HCT116 (cell line): ENCODE measurements at regions not wholly inside any gene's neighbourhood (a gene's known extent, or its start where the extent isn't known, plus 50 kb on each side); places are given as distances from the start of the nearest gene placed in this dataset.

Experiments used
- ATAC-seq: fragments of 200-7000 bp; cut with Tn5 transposase; 2 replicates; pipeline ENCODE4 v1.9.1; 2020; ENCODE audit warnings: mild to moderate bottlenecking, moderate library complexity
- BruUV-seq: library from RNA; stranded (reverse); fragments of 400-500 nt; replicated peaks from 2 replicates; lab custom pipeline; 2021; lab: Mats Ljungman, UMichigan
- CTCF ChIA-PET: fragments of 300-600 bp; sonication (Branson Sonifier 250); formaldehyde crosslinking; loops from one replicate; lab custom pipeline; 2021; ENCODE audit warnings: antibody characterized with exemption; lab: Charles Lee
- POLR2A ChIA-PET: fragments of 300-600, 350-600 bp; sonication (Branson Sonifier 250); formaldehyde crosslinking; loops from one replicate; lab custom pipeline; 2021; ENCODE audit warnings: antibody characterized with exemption; lab: Charles Lee
- RAD21 ChIA-PET, 2 experiments: fragments of 300-600 bp; sonication (Branson Sonifier 250); formaldehyde crosslinking; loops; one replicate each; lab custom pipeline; 2023; ENCODE audit warnings: low total read pairs in 2 of 2; ENCODE audit not compliant: uncharacterized antibody in 2 of 2, unreplicated experiment in 2 of 2, low non-redundant PET in 1 of 2; lab: Charles Lee
- DNase-seq: peaks from one replicate; pipeline ENCODE4 v3.0.0-alpha.2; 2010; ENCODE audit warnings: low read depth, low spot score
- H2AFZ ChIP-seq: fragments of 200-600 bp; shearing (Covaris generic), sonication (generic); 2 replicates; pipeline ENCODE4 v1.6.1; 2017; ENCODE audit warnings: low read depth, mixed run types, mixed read lengths, antibody characterized with exemption, low read length; ENCODE audit not compliant: poor library complexity, severe bottlenecking
- H3K27ac ChIP-seq: 2 replicates; pipeline ENCODE4 v1.5.1; 2012; ENCODE audit warnings: low read depth, low read length
- H3K27me3 ChIP-seq: fragments of 200-600 bp; sonication (generic); 2 replicates; pipeline ENCODE4 v1.6.1; 2016; ENCODE audit warnings: mixed run types, low read length, mixed read lengths; ENCODE audit not compliant: insufficient read depth
- H3K36me3 ChIP-seq, 2 experiments: fragments of 200-500 bp in 1 of 2; fragments of 200-600 bp in 1 of 2; sonication (Bioruptor generic) in 1 of 2; sonication (generic) in 1 of 2; 2 replicates each; pipeline versions ENCODE4 v1.5.1 to v1.6.1; 2014 to 2016; ENCODE audit warnings: low read length in 2 of 2, inconsistent platforms in 1 of 2, mixed read lengths in 1 of 2, mixed run types in 1 of 2; ENCODE audit not compliant: insufficient read depth in 2 of 2, control insufficient read depth in 1 of 2
- H3K4me1 ChIP-seq, 2 experiments: fragments of 200-600 bp in 1 of 2; sonication (generic) in 1 of 2; 2 replicates each; pipeline versions ENCODE4 v1.5.1 to v1.6.1; 2012 to 2017; ENCODE audit warnings: low read length in 2 of 2, inconsistent platforms in 1 of 2, mild to moderate bottlenecking in 1 of 2, mixed read lengths in 1 of 2, mixed run types in 1 of 2, moderate library complexity in 1 of 2; ENCODE audit not compliant: insufficient read depth in 2 of 2, control insufficient read depth in 1 of 2
- H3K4me2 ChIP-seq: fragments of 200-600 bp; sonication (generic); 2 replicates; pipeline ENCODE4 v1.6.1; 2017; ENCODE audit warnings: mixed run types, low read length, mixed read lengths
- H3K4me3 ChIP-seq, 2 experiments: fragments of 200-600 bp in 1 of 2; sonication (generic) in 1 of 2; replicated peaks in 1 of 2; 2 replicates each; pipeline ENCODE4 v1.5.1; 2011 to 2016; ENCODE audit warnings: low read length in 2 of 2, control low read depth in 1 of 2, low read depth in 1 of 2, mild to moderate bottlenecking in 1 of 2, mixed read lengths in 1 of 2, mixed run types in 1 of 2
- H3K79me2 ChIP-seq: fragments of 200-600 bp; sonication (generic); 2 replicates; pipeline ENCODE4 v1.6.1; 2017; ENCODE audit warnings: mild to moderate bottlenecking, mixed run types, low read length, moderate library complexity, mixed read lengths; ENCODE audit not compliant: insufficient read depth
- H3K9ac ChIP-seq: fragments of 200-600 bp; sonication (generic); 2 replicates; pipeline ENCODE4 v1.6.1; 2016; ENCODE audit warnings: low read length, mixed read lengths
- H3K9me2 ChIP-seq: fragments of 200-600 bp; sonication (generic), shearing (Covaris generic); 2 replicates; pipeline ENCODE4 v1.6.1; 2017; ENCODE audit warnings: mixed run types, mild to moderate bottlenecking, moderate library complexity; ENCODE audit not compliant: insufficient read depth
- H3K9me3 ChIP-seq, 2 experiments: fragments of 200-500 bp in 1 of 2; fragments of 200-600 bp in 1 of 2; sonication (Bioruptor generic) in 1 of 2; sonication (generic) in 1 of 2; 2 replicates each; pipeline ENCODE4 v1.6.1; 2014 to 2017; ENCODE audit warnings: low read length in 2 of 2, mixed read lengths in 2 of 2, inconsistent platforms in 1 of 2, low read depth in 1 of 2, mild to moderate bottlenecking in 1 of 2, mixed run types in 1 of 2, moderate library complexity in 1 of 2; ENCODE audit not compliant: control insufficient read depth in 1 of 2, insufficient read depth in 1 of 2
- H4K20me1 ChIP-seq: fragments of 200-600 bp; sonication (generic), shearing (Covaris generic); 2 replicates; pipeline ENCODE4 v1.6.1; 2017; ENCODE audit warnings: mixed run types, mild to moderate bottlenecking, moderate library complexity; ENCODE audit not compliant: insufficient read depth
- CEBPB ChIP-seq: IDR thresholded peaks from 2 replicates; pipeline ENCODE4 v1.6.1; 2012; ENCODE audit warnings: low read depth
- ELF1 ChIP-seq: IDR thresholded peaks from 2 replicates; pipeline ENCODE4 v1.6.1; 2012; ENCODE audit warnings: low read depth, borderline replicate concordance
- EZH2 ChIP-seq: fragments of 200-600 bp; sonication (generic); IDR thresholded peaks from 2 replicates; pipeline ENCODE4 v1.6.1; 2017; ENCODE audit warnings: antibody characterized with exemption, mixed run types
- EZH2phosphoT487 ChIP-seq: fragments of 200-600 bp; IDR thresholded peaks from 2 replicates; pipeline ENCODE4 v1.6.1; 2018; ENCODE audit warnings: antibody characterized with exemption, borderline replicate concordance
- FOSL1 ChIP-seq: IDR thresholded peaks from 2 replicates; pipeline ENCODE4 v1.6.1; 2012; ENCODE audit warnings: low read depth
- POLR2A ChIP-seq: IDR thresholded peaks from 2 replicates; pipeline ENCODE4 v1.7.0; 2011; ENCODE audit warnings: borderline replicate concordance; ENCODE audit not compliant: insufficient read depth, insufficient read length; ENCODE audit errors: extremely low read depth
- RAD21 ChIP-seq: IDR thresholded peaks from 2 replicates; pipeline ENCODE4 v1.6.1; 2012; ENCODE audit warnings: low read depth, mild to moderate bottlenecking
- SIN3A ChIP-seq: IDR thresholded peaks from 2 replicates; pipeline ENCODE4 v1.6.1; 2012; ENCODE audit warnings: low read depth
- SP1 ChIP-seq: IDR thresholded peaks from 2 replicates; pipeline ENCODE4 v1.6.1; 2012; ENCODE audit warnings: low read depth
- SRF ChIP-seq: IDR thresholded peaks from 2 replicates; pipeline ENCODE4 v1.6.1; 2012; ENCODE audit warnings: low read depth
- TCF7L2 ChIP-seq: IDR thresholded peaks from 2 replicates; pipeline ENCODE4 v1.7.0; 2011; ENCODE audit warnings: borderline replicate concordance, inconsistent platforms; ENCODE audit not compliant: insufficient read depth, insufficient read length; ENCODE audit errors: extremely low read depth
- YY1 ChIP-seq: IDR thresholded peaks from 2 replicates; pipeline ENCODE4 v1.6.1; 2011; ENCODE audit warnings: low read length, low read depth, moderate library complexity, mild to moderate bottlenecking; ENCODE audit not compliant: insufficient replicate concordance; ENCODE audit errors: extremely low read depth
- ZFX ChIP-seq: fragments of 450-650 bp; IDR thresholded peaks from 2 replicates; pipeline ENCODE4 v1.6.1; 2017
- ZNF274 ChIP-seq: fragments of 200-500 bp; sonication (Bioruptor generic); IDR thresholded peaks from 2 replicates; pipeline ENCODE4 v1.6.1; 2014; ENCODE audit warnings: mild to moderate bottlenecking, low read depth, low read length, inconsistent platforms
- intact Hi-C: fragments of 100-400 bp; cut with micrococcal nuclease; formaldehyde crosslinking; loops from 2 replicates; pipeline ENCODE4 v1.10.0; 2022
- TF ChIP-seq, protein P1 (sequence below): IDR thresholded peaks from 2 replicates; pipeline ENCODE4 v1.6.1; 2012
- TF ChIP-seq, protein P2 (sequence below): IDR thresholded peaks from 2 replicates; pipeline ENCODE4 v1.6.1; 2012
- TF ChIP-seq, protein P3 (sequence below): IDR thresholded peaks from 2 replicates; pipeline ENCODE4 v1.6.1; 2012; ENCODE audit warnings: low read depth
- TF ChIP-seq, protein P4 (sequence below), 3 experiments: fragments of 200-600 bp in 1 of 3; sonication (generic) in 1 of 3; IDR thresholded peaks in 2 of 3; conservative IDR thresholded peaks in 1 of 3; 2 replicates each; pipeline ENCODE4 v1.5.1; 2012 to 2017; ENCODE audit warnings: low read depth in 2 of 3, low read length in 2 of 3, antibody characterized with exemption in 1 of 3, borderline replicate concordance in 1 of 3, control low read depth in 1 of 3, mild to moderate bottlenecking in 1 of 3, mixed read lengths in 1 of 3, mixed run types in 1 of 3, moderate library complexity in 1 of 3; ENCODE audit not compliant: insufficient read depth in 1 of 3
- TF ChIP-seq, protein P5 (sequence below): IDR thresholded peaks from 2 replicates; pipeline ENCODE4 v1.6.1; 2011; ENCODE audit warnings: mild to moderate bottlenecking, low read length, moderate library complexity; ENCODE audit not compliant: insufficient replicate concordance; ENCODE audit errors: extremely low read depth

- intact Hi-C loops = loop anchor here (1.0 kb wide), 2 partner anchors 159 to 220 kb away; no protein-coding TSS in a partner anchor
These were observed 190.1 kb upstream of the C1QTNF7 start for GRCh38 chr4:15237648-15238230.

More at GRCh38 chr4:15237648-15238230, 190.1 kb upstream of the C1QTNF7 start:
- H3K27ac ChIP-seq = no peak overlapping the region
- no peak overlapping the region for H3K4me3 ChIP-seq
- H2AFZ ChIP-seq = no peak overlapping the region
- H3K27me3 ChIP-seq = no peaks in the 10 kb centered on the region; the same call in 1 of the 2 replicates
- DNase-seq (no peak), ATAC-seq (no peak)
- H3K4me1 ChIP-seq = no peaks in the 10 kb centered on the region
- ChIA-PET RAD21 (interaction anchor here in 1 of 2 experiments (0.9 kb wide), 1 partner anchor 489 kb away, joined by 3 read pairs; no protein-coding TSS in a partner anchor), CTCF (interaction anchor here (0.7 to 1.9 kb wide), 2 partner anchors 159 to 220 kb away, joined by 5 to 7 read pairs; no protein-coding TSS in a partner anchor), POLR2A (no interaction called here)
- no TSS peak for BruUV-seq
- H3K9me2 ChIP-seq = no peaks in the 10 kb centered on the region
- no peaks in the 10 kb centered on the region for H3K79me2 ChIP-seq
- H3K9ac ChIP-seq = no peak overlapping the region
- no peaks in the 10 kb centered on the region for H3K9me3 ChIP-seq
- no peak overlapping the region for H3K4me2 ChIP-seq
- no peak for TF ChIP-seq CEBPB
- no peak for TF ChIP-seq EZH2
- no peak for TF ChIP-seq SRF
- TF ChIP-seq EZH2phosphoT487 = no peak
- no peak for TF ChIP-seq SIN3A
- TF ChIP-seq, protein P1, sequence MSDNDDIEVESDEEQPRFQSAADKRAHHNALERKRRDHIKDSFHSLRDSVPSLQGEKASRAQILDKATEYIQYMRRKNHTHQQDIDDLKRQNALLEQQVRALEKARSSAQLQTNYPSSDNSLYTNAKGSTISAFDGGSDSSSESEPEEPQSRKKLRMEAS = no peak
- TF ChIP-seq ELF1 = no peak
- TF ChIP-seq ZFX = no peak
- TF ChIP-seq, protein P2, sequence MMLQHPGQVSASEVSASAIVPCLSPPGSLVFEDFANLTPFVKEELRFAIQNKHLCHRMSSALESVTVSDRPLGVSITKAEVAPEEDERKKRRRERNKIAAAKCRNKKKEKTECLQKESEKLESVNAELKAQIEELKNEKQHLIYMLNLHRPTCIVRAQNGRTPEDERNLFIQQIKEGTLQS = no peak
- no peak for TF ChIP-seq YY1
- TF ChIP-seq TCF7L2 = no peak
- TF ChIP-seq, protein P3, sequence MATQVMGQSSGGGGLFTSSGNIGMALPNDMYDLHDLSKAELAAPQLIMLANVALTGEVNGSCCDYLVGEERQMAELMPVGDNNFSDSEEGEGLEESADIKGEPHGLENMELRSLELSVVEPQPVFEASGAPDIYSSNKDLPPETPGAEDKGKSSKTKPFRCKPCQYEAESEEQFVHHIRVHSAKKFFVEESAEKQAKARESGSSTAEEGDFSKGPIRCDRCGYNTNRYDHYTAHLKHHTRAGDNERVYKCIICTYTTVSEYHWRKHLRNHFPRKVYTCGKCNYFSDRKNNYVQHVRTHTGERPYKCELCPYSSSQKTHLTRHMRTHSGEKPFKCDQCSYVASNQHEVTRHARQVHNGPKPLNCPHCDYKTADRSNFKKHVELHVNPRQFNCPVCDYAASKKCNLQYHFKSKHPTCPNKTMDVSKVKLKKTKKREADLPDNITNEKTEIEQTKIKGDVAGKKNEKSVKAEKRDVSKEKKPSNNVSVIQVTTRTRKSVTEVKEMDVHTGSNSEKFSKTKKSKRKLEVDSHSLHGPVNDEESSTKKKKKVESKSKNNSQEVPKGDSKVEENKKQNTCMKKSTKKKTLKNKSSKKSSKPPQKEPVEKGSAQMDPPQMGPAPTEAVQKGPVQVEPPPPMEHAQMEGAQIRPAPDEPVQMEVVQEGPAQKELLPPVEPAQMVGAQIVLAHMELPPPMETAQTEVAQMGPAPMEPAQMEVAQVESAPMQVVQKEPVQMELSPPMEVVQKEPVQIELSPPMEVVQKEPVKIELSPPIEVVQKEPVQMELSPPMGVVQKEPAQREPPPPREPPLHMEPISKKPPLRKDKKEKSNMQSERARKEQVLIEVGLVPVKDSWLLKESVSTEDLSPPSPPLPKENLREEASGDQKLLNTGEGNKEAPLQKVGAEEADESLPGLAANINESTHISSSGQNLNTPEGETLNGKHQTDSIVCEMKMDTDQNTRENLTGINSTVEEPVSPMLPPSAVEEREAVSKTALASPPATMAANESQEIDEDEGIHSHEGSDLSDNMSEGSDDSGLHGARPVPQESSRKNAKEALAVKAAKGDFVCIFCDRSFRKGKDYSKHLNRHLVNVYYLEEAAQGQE = no peak
- no peak for TF ChIP-seq RAD21
- TF ChIP-seq, protein P4, sequence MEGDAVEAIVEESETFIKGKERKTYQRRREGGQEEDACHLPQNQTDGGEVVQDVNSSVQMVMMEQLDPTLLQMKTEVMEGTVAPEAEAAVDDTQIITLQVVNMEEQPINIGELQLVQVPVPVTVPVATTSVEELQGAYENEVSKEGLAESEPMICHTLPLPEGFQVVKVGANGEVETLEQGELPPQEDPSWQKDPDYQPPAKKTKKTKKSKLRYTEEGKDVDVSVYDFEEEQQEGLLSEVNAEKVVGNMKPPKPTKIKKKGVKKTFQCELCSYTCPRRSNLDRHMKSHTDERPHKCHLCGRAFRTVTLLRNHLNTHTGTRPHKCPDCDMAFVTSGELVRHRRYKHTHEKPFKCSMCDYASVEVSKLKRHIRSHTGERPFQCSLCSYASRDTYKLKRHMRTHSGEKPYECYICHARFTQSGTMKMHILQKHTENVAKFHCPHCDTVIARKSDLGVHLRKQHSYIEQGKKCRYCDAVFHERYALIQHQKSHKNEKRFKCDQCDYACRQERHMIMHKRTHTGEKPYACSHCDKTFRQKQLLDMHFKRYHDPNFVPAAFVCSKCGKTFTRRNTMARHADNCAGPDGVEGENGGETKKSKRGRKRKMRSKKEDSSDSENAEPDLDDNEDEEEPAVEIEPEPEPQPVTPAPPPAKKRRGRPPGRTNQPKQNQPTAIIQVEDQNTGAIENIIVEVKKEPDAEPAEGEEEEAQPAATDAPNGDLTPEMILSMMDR (IDR thresholded peaks at IDR 0.05 in 2 of 3, conservative IDR thresholded peaks at IDR 0.05 in 1 of 3; ENCODE audit: borderline replicate concordance in 1 of 3, insufficient read depth in 1 of 3, low read depth in 2 of 3, low read length in 2 of 3) = no peak
- TF ChIP-seq FOSL1 = no peak
- TF ChIP-seq POLR2A = no peak
- TF ChIP-seq SP1 = no peak
- TF ChIP-seq, protein P5, sequence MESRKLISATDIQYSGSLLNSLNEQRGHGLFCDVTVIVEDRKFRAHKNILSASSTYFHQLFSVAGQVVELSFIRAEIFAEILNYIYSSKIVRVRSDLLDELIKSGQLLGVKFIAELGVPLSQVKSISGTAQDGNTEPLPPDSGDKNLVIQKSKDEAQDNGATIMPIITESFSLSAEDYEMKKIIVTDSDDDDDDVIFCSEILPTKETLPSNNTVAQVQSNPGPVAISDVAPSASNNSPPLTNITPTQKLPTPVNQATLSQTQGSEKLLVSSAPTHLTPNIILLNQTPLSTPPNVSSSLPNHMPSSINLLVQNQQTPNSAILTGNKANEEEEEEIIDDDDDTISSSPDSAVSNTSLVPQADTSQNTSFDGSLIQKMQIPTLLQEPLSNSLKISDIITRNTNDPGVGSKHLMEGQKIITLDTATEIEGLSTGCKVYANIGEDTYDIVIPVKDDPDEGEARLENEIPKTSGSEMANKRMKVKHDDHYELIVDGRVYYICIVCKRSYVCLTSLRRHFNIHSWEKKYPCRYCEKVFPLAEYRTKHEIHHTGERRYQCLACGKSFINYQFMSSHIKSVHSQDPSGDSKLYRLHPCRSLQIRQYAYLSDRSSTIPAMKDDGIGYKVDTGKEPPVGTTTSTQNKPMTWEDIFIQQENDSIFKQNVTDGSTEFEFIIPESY = no peak
- TF ChIP-seq ZNF274 = no peak
- H4K20me1 ChIP-seq = no peaks in the 10 kb centered on the region
- H3K36me3 ChIP-seq = no peaks in the 10 kb centered on the region
